ENCODE measurements at regions not wholly inside any gene's neighbourhood (a gene's known extent, or its start where the extent isn't known, plus 50 kb on each side); places are given as distances from the start of the nearest gene placed in this dataset.

GRCh38 chr1:219774386-219774785 lies 154.0 kb downstream of the SLC30A10 start:
- Histone ChIP-seq H3K27ac (ENCODE audit: low read depth, low read length) (no peak overlapping the region), H3K9me3 (ENCODE audit: low read length) (no peaks in the 10 kb centered on the region), H3K4me3 (ENCODE audit: low read length) (no peak overlapping the region), H3K36me3 (ENCODE audit: insufficient read depth, low read length) (no peaks in the 10 kb centered on the region), H3K27me3 (ENCODE audit: insufficient read depth, low read length, poor library complexity, severe bottlenecking) (no peaks in the 10 kb centered on the region), H3K4me1 (ENCODE audit: insufficient read depth, low read length) (no peaks in the 10 kb centered on the region)
- ChIA-PET POLR2A (no interaction called here), CTCF (no interaction called here)
- Mint-ChIP-seq H3K9me3 (peaks cover under 1 to 12% (median 3%) of the 10 kb centered on the region in 5 donors), H3K4me1 (no peaks in the 10 kb centered on the region), H3K36me3 (peaks cover 0 to 1% (median 0%) of the 10 kb centered on the region in 3 donors), H3K4me3 (no peak overlapping the region), H3K27ac (no peak overlapping the region), H3K27me3 (peaks cover 0 to 2% of the 10 kb centered on the region in 2 donors)
- DNase-seq: no peak

DNA sequence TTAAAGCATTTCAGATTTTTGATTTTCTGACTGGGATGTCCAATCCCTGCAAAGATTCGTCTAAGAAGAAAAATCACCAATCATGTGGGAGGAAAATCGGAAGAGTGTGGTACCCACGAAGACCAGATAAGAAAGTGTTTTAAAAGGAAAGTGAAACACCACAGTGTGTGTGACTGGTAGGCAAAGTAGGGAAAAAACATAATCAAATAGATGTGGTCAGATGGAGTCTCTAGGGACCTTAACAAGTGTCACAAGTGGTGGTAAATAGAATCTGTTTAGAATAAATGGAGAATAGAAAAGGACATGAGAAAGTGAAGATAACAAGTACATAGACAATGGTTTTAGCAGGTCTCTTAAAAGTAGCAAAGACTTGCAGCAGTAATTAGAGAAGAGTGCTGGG lies 154.6 kb downstream of the SLC30A10 start:
- Histone ChIP-seq H3K4me1 (ENCODE audit: insufficient read depth, low read length) (no peaks in the 10 kb centered on the region), H3K36me3 (ENCODE audit: insufficient read depth, low read length) (no peaks in the 10 kb centered on the region), H3K4me3 (ENCODE audit: low read length) (no peak overlapping the region), H3K27me3 (ENCODE audit: insufficient read depth, low read length, poor library complexity, severe bottlenecking) (no peaks in the 10 kb centered on the region), H3K9me3 (ENCODE audit: low read length) (no peaks in the 10 kb centered on the region), H3K27ac (ENCODE audit: low read depth, low read length) (no peak overlapping the region)
- H3K27me3 Mint-ChIP-seq: no peaks in the 10 kb centered on the region
- peaks cover 0 to 1% (median 0%) of the 10 kb centered on the region in 3 donors for H3K36me3 Mint-ChIP-seq
- H3K9me3 Mint-ChIP-seq: peaks cover 2 to 16% (median 7%) of the 10 kb centered on the region in 5 donors
- no peak overlapping the region for H3K27ac Mint-ChIP-seq
- no peak overlapping the region for H3K4me3 Mint-ChIP-seq
- no peaks in the 10 kb centered on the region for H3K4me1 Mint-ChIP-seq
- CTCF ChIA-PET: no interaction called here
- DNase-seq: no peak
- POLR2A ChIA-PET: no interaction called here

GRCh38 chr1:219773110-219773509 lies 155.2 kb downstream of the SLC30A10 start:
- Mint-ChIP-seq H3K9me3 (peaks cover 2 to 18% (median 8%) of the 10 kb centered on the region in 5 donors), H3K4me1 (no peaks in the 10 kb centered on the region), H3K27me3 (no peaks in the 10 kb centered on the region), H3K27ac (no peak overlapping the region), H3K4me3 (no peak overlapping the region), H3K36me3 (peaks cover 0 to 1% (median 0%) of the 10 kb centered on the region in 3 donors)
- Histone ChIP-seq H3K27me3 (ENCODE audit: insufficient read depth, low read length, poor library complexity, severe bottlenecking) (no peaks in the 10 kb centered on the region), H3K4me3 (ENCODE audit: low read length) (no peak overlapping the region), H3K36me3 (ENCODE audit: insufficient read depth, low read length) (no peaks in the 10 kb centered on the region), H3K9me3 (ENCODE audit: low read length) (no peaks in the 10 kb centered on the region), H3K4me1 (ENCODE audit: insufficient read depth, low read length) (no peaks in the 10 kb centered on the region), H3K27ac (ENCODE audit: low read depth, low read length) (no peak overlapping the region)
- ChIA-PET POLR2A (no interaction called here), CTCF (no interaction called here)
- DNase-seq: no peak

DNA sequence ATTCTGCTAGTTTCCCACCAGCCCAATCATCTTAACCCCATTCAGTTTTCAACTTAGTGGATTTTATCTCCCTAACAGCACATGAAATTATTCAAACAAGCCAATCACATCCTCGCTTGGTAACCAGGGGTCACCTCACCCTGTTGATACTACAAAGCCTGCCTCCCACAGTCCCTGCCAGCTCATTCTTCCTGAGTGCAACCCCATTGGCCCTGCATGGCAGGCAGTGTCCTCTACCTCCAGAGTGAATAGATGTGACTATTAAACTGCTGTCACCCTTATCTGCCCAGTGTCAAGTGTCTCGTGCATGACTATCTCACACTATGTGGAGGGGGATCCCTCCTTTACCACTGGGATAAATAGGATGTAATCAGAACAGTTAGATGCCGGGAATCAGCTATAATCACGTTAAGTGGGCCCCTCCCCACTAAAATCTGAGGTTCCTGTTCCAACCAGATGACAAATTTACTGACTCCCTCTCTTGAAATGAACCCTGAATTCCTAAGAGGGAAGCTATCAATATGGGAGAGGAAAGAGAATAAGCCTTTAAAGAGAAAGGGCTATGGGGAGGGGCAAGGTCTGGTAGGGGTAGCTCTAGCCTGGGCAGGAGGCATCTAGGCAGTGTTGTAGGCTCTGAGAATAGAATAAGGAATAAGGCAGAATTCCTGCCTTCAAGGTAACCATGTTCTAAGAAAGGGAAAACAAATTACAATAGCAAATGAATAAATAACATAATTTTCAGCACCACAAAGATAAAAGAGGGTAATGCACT lies 155.9 kb downstream of the SLC30A10 start:
- Mint-ChIP-seq H3K4me3 (no peak overlapping the region), H3K4me1 (no peaks in the 10 kb centered on the region), H3K27ac (no peak overlapping the region), H3K27me3 (no peaks in the 10 kb centered on the region), H3K9me3 (peaks cover 2 to 22% (median 8%) of the 10 kb centered on the region in 5 donors), H3K36me3 (peaks cover 0 to 1% (median 0%) of the 10 kb centered on the region in 3 donors)
- H3K4me1 ChIP-seq (ENCODE audit: insufficient read depth, low read length): no peaks in the 10 kb centered on the region
- DNase-seq: no peak
- no peaks in the 10 kb centered on the region for H3K36me3 ChIP-seq (ENCODE audit: insufficient read depth, low read length)
- H3K9me3 ChIP-seq (ENCODE audit: low read length): no peaks in the 10 kb centered on the region
- no peak overlapping the region for H3K27ac ChIP-seq (ENCODE audit: low read depth, low read length)
- ChIA-PET CTCF (no interaction called here), POLR2A (no interaction called here)
- no peak overlapping the region for H3K4me3 ChIP-seq (ENCODE audit: low read length)
- H3K27me3 ChIP-seq (ENCODE audit: insufficient read depth, low read length, poor library complexity, severe bottlenecking): no peaks in the 10 kb centered on the region

GRCh38 chr1:219771080-219771479 lies 157.3 kb downstream of the SLC30A10 start:
- H3K36me3 Mint-ChIP-seq: peaks cover 0 to 1% (median 0%) of the 10 kb centered on the region in 3 donors
- CTCF ChIA-PET: no interaction called here
- no peak overlapping the region for H3K4me3 Mint-ChIP-seq
- no peaks in the 10 kb centered on the region for H3K9me3 ChIP-seq (ENCODE audit: low read length)
- H3K4me1 ChIP-seq (ENCODE audit: insufficient read depth, low read length): no peaks in the 10 kb centered on the region
- H3K27ac ChIP-seq (ENCODE audit: low read depth, low read length): no peak overlapping the region
- H3K9me3 Mint-ChIP-seq: peaks cover 2 to 19% (median 8%) of the 10 kb centered on the region in 5 donors
- DNase-seq: no peak
- H3K27ac Mint-ChIP-seq: no peak overlapping the region
- no peaks in the 10 kb centered on the region for H3K27me3 Mint-ChIP-seq
- no peaks in the 10 kb centered on the region for H3K4me1 Mint-ChIP-seq
- POLR2A ChIA-PET: no interaction called here
- no peaks in the 10 kb centered on the region for H3K36me3 ChIP-seq (ENCODE audit: insufficient read depth, low read length)
- no peaks in the 10 kb centered on the region for H3K27me3 ChIP-seq (ENCODE audit: insufficient read depth, low read length, poor library complexity, severe bottlenecking)
- H3K4me3 ChIP-seq (ENCODE audit: low read length): no peak overlapping the region

DNA sequence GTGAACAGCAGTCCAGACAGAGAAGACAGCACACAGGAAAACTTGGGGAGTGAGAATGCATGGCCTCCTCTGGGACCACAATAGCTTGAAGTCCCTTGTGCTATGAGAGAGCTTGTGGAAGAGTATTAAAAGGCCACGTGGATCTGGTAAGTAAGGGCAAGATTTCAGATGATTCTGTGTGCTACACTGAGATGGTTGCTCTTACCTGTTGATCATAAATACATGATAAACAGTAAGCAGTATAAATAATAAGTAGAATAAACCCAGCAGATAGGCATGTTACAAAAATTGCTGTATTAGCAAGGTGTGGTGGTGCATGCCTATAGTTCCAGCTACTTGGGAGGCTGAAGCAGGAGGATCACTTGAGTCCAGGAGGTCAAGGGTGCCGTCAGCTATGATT lies 150.4 kb upstream of the ZC3H11B start:
- Mint-ChIP-seq H3K27me3 (peaks cover 0 to 1% of the 10 kb centered on the region in 2 donors), H3K4me1 (no peaks in the 10 kb centered on the region), H3K9me3 (peaks cover 0 to 11% (median 3%) of the 10 kb centered on the region in 5 donors), H3K36me3 (no peaks in the 10 kb centered on the region), H3K4me3 (no peak overlapping the region), H3K27ac (no peak overlapping the region)
- POLR2A ChIA-PET: no interaction called here
- Histone ChIP-seq H3K27ac (ENCODE audit: low read depth, low read length) (no peak overlapping the region), H3K36me3 (ENCODE audit: insufficient read depth, low read length) (no peaks in the 10 kb centered on the region), H3K27me3 (ENCODE audit: insufficient read depth, low read length, poor library complexity, severe bottlenecking) (no peaks in the 10 kb centered on the region), H3K9me3 (ENCODE audit: low read length) (no peaks in the 10 kb centered on the region), H3K4me3 (ENCODE audit: low read length) (no peak overlapping the region), H3K4me1 (ENCODE audit: insufficient read depth, low read length) (no peaks in the 10 kb centered on the region)
- CTCF ChIA-PET: no interaction called here
- no peak for DNase-seq

DNA sequence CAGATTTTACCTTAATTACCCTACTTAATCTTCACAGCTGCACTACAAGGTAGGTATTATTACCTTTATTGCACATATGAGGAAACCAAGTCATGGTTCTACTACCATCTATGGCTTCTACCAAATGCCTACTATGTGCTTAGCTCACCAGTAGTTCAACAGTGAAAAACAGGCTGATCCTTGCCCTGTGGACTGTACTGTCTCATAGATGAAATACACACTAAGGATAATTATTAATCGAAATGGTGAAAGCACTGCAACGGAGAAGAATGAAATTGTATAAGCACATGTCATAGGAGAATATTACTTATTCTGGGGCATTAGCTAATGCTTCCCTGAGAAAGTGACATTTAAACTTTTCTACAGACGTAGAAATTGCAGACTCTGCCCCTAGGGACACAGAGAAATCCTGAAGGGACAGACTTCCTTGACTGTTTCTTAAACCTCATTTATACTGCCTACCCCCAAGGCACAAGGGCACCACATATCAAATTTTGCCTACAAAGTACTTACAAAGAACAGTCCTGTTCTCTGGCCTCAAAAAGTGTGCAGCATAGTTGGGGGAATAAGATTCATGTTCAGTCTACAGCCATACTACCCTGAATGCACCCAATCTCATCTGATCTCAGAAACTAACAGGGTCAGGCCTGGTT lies 148.4 kb upstream of the ZC3H11B start:
- no peaks in the 10 kb centered on the region for H3K36me3 ChIP-seq (ENCODE audit: insufficient read depth, low read length)
- POLR2A ChIA-PET: no interaction called here

DNA sequence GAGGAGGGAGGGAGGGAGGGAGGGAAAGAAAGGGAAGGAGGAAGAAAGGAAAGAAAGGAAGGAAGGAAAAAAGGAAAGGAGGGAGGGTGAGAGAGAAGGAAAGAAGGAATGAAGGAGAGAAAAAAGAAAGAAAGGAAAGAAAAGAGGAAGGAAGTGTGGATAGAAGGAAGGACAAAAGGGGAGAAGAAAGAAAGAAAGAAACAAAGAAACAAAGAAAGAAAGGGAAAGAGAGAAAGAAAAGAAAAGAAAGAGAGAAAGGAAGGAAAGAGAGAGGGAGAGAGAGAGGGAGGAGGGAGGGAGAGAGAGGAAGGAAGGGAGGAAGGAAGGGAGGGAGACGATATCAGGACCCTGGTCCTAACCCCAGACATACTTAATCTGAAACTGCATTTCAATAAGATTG lies 146.2 kb upstream of the ZC3H11B start:
- Mint-ChIP-seq H3K27ac (no peak overlapping the region), H3K27me3 (peaks cover 0 to 1% of the 10 kb centered on the region in 2 donors), H3K36me3 (no peaks in the 10 kb centered on the region), H3K4me3 (no peak overlapping the region), H3K9me3 (peaks cover 0 to 4% (median 0%) of the 10 kb centered on the region in 5 donors), H3K4me1 (no peaks in the 10 kb centered on the region)
- Histone ChIP-seq H3K27ac (ENCODE audit: low read depth, low read length) (no peak overlapping the region), H3K27me3 (ENCODE audit: insufficient read depth, low read length, poor library complexity, severe bottlenecking) (no peaks in the 10 kb centered on the region), H3K4me3 (ENCODE audit: low read length) (no peak overlapping the region), H3K4me1 (ENCODE audit: insufficient read depth, low read length) (no peaks in the 10 kb centered on the region), H3K36me3 (ENCODE audit: insufficient read depth, low read length) (no peaks in the 10 kb centered on the region), H3K9me3 (ENCODE audit: low read length) (no peaks in the 10 kb centered on the region)
- POLR2A ChIA-PET: no interaction called here
- CTCF ChIA-PET: no interaction called here
- no peak for DNase-seq

More for the DNA sequence above, 148.4 kb upstream of the ZC3H11B start:
- Mint-ChIP-seq H3K9me3 (peaks cover 0 to 6% (median 3%) of the 10 kb centered on the region in 5 donors), H3K27ac (no peak overlapping the region), H3K27me3 (peaks cover 0 to 1% of the 10 kb centered on the region in 2 donors), H3K4me3 (no peak overlapping the region), H3K4me1 (no peaks in the 10 kb centered on the region), H3K36me3 (no peaks in the 10 kb centered on the region)
- CTCF ChIA-PET: no interaction called here
- DNase-seq: no peak
- H3K27me3 ChIP-seq (ENCODE audit: insufficient read depth, low read length, poor library complexity, severe bottlenecking): no peaks in the 10 kb centered on the region
- H3K4me1 ChIP-seq (ENCODE audit: insufficient read depth, low read length): no peaks in the 10 kb centered on the region
- H3K27ac ChIP-seq (ENCODE audit: low read depth, low read length): no peak overlapping the region
- no peaks in the 10 kb centered on the region for H3K9me3 ChIP-seq (ENCODE audit: low read length)
- H3K4me3 ChIP-seq (ENCODE audit: low read length): no peak overlapping the region

Measured in CD8-positive, alpha-beta memory T cell (primary cell).